SK-N-SH (cell line): ENCODE measurements at regions not wholly inside any gene's neighbourhood (a gene's known extent, or its start where the extent isn't known, plus 50 kb on each side); places are given as distances from the start of the nearest gene placed in this dataset.
"Not testable (repeated sequence)": the region's sequence is repeated elsewhere in the genome, so short reads cannot be mapped to it uniquely, and the experiment has no call there.

Experiments used
- CTCF ChIP-seq: fragments of 200-600 bp; sonication (generic); IDR thresholded peaks from 2 replicates; pipeline ENCODE4 v1.6.1; 2017; ENCODE audit warnings: antibody characterized with exemption, mild to moderate bottlenecking, moderate library complexity
- ELF1 ChIP-seq: IDR thresholded peaks from 2 replicates; pipeline ENCODE4 v1.4.0; 2012
- MAX ChIP-seq: IDR thresholded peaks from 2 replicates; pipeline ENCODE4 v1.4.0; 2012; ENCODE audit warnings: low read depth
- RFX5 ChIP-seq: IDR thresholded peaks from 2 replicates; pipeline ENCODE4 v1.6.1; 2012; ENCODE audit warnings: mild to moderate bottlenecking, improper control_type of control experiment, low read length
- TEAD4 ChIP-seq: IDR thresholded peaks from 2 replicates; pipeline ENCODE4 v1.4.0; 2012; ENCODE audit warnings: mild to moderate bottlenecking, borderline replicate concordance; ENCODE audit not compliant: insufficient read depth
- USF2 ChIP-seq: fragments of 150-350 bp; IDR thresholded peaks from 2 replicates; pipeline ENCODE4 v1.6.1; 2017; ENCODE audit warnings: antibody characterized with exemption, low read length, low read depth, borderline replicate concordance
- ZBTB33 ChIP-seq: IDR thresholded peaks from 2 replicates; pipeline ENCODE4 v1.4.0; 2012; ENCODE audit warnings: low read depth, borderline replicate concordance

- not testable (repeated sequence) for TF ChIP-seq CTCF, RFX5, ZBTB33, USF2, ELF1, MAX, TEAD4
These were observed 132.9 kb downstream of the TMEM167A start for GRCh38 chr5:82944267-82944666.
